Gastroesophageal sphincter (tissue), 4 donors: ENCODE measurements at regions not wholly inside any gene's neighbourhood (a gene's known extent, or its start where the extent isn't known, plus 50 kb on each side); places are given as distances from the start of the nearest gene placed in this dataset.

Source experiments
- ATAC-seq: fragments of 150-250 bp; one replicate; pipeline ENCODE4 v1.9.1; 2016; ENCODE audit warnings: mild to moderate bottlenecking, moderate library complexity
- H3K27ac ChIP-seq, 4 donors: fragments of 200-600 bp; sonication (generic) in 3 of 4; 1 replicate in 3 of 4; 2 replicates in 1 of 4; pipeline ENCODE4 v1.5.1; 2016 to 2019
- H3K27me3 ChIP-seq: fragments of 200-600 bp; sonication (generic); one replicate; pipeline ENCODE4 v1.5.1; 2019
- H3K36me3 ChIP-seq, 2 donors: fragments of 200-600 bp; sonication (generic); one replicate each; pipeline ENCODE4 v1.5.1; 2019; ENCODE audit warnings: control low read depth in 1 of 2
- H3K4me1 ChIP-seq, 3 donors: fragments of 200-600 bp; sonication (generic); 1 replicate in 2 of 3; 2 replicates in 1 of 3; pipeline ENCODE4 v1.5.1; 2016 to 2019; ENCODE audit warnings: control low read depth in 2 of 3
- H3K4me3 ChIP-seq, 2 donors: fragments of 200-600 bp; sonication (generic); one replicate each; pipeline ENCODE4 v1.5.1; 2019; ENCODE audit warnings: mild to moderate bottlenecking in 1 of 2, moderate library complexity in 1 of 2
- H3K9me3 ChIP-seq, 3 donors: fragments of 200-600 bp; sonication (generic); one replicate each; pipeline ENCODE4 v1.5.1; 2017 to 2019; ENCODE audit warnings: control low read depth in 2 of 3
- CTCF ChIP-seq, 4 experiments: fragments of 200-600 bp in 2 of 4; fragments of 450-650 bp in 2 of 4; sonication (generic) in 1 of 4; IDR thresholded peaks; one replicate each; pipeline ENCODE4 v1.5.1; 2017 to 2019; ENCODE audit warnings: antibody characterized with exemption in 4 of 4, mild to moderate bottlenecking in 2 of 4, moderate library complexity in 2 of 4
- EP300 ChIP-seq: sonication (generic); formaldehyde crosslinking; IDR thresholded peaks from one replicate; pipeline ENCODE4 v1.6.1; 2017; ENCODE audit warnings: antibody characterized with exemption, mild to moderate bottlenecking
- POLR2A ChIP-seq, 2 donors: fragments of 450-650 bp; IDR thresholded peaks; one replicate each; pipeline ENCODE4 v1.6.1; 2017; ENCODE audit warnings: antibody characterized with exemption in 2 of 2, mild to moderate bottlenecking in 2 of 2, moderate library complexity in 1 of 2
- POLR2AphosphoS5 ChIP-seq: sonication (generic); formaldehyde crosslinking; IDR thresholded peaks from one replicate; pipeline ENCODE4 v1.6.1; 2017; ENCODE audit warnings: antibody characterized with exemption
- WGBS, 2 donors: methylation state at CpG; one replicate each; pipeline ENCODE4 v1.1.5; 2018; ENCODE audit warnings: low coverage in 1 of 2; 5-methylcytosine and 5-hydroxymethylcytosine counted together

GRCh38 chr6:95410168-95410567 is 167.2 kb upstream of the MANEA start:
- Histone ChIP-seq H3K27ac (no peak overlapping the region), H3K4me1 (no peaks in the 10 kb centered on the region), H3K27me3 (no peaks in the 10 kb centered on the region), H3K4me3 (no peak overlapping the region), H3K9me3 (no peaks in the 10 kb centered on the region), H3K36me3 (no peaks in the 10 kb centered on the region)
- ATAC-seq = no peak
- 25 to 35% methylated on average over 3 of the region's 3 CpGs for WGBS, 2 donors
- TF ChIP-seq EP300 (no peak), CTCF (IDR thresholded peaks at IDR 0.05) (no peak), POLR2AphosphoS5 (no peak), POLR2A (IDR thresholded peaks at IDR 0.05) (no peak)

- Histone ChIP-seq H3K4me1 (no peaks in the 10 kb centered on the region), H3K36me3 (no peaks in the 10 kb centered on the region), H3K27me3 (no peaks in the 10 kb centered on the region), H3K9me3 (no peaks in the 10 kb centered on the region), H3K27ac (no peak overlapping the region), H3K4me3 (no peak overlapping the region)
- TF ChIP-seq EP300 (no peak), POLR2A (IDR thresholded peaks at IDR 0.05) (no peak)
- WGBS, 2 donors = 41 to 47% methylated on average over 2 of the region's 2 CpGs
- ATAC-seq = no peak
Measured at GRCh38 chr6:95413789-95414188, 163.5 kb upstream of the MANEA start.

- H3K27ac ChIP-seq = no peak overlapping the region
- H3K4me1 ChIP-seq = no peaks in the 10 kb centered on the region
- no peaks in the 10 kb centered on the region for H3K27me3 ChIP-seq
- no peak for TF ChIP-seq CTCF (IDR thresholded peaks at IDR 0.05)
- TF ChIP-seq POLR2AphosphoS5 = no peak
- TF ChIP-seq POLR2A (IDR thresholded peaks at IDR 0.05) = no peak
- TF ChIP-seq EP300 = no peak
- ATAC-seq = no peak
- 0% methylated on average over 1 of the region's 1 CpG for WGBS, 2 donors
- H3K4me3 ChIP-seq = no peak overlapping the region
- no peaks in the 10 kb centered on the region for H3K36me3 ChIP-seq
- H3K9me3 ChIP-seq = peaks cover 0 to 19% (median 0%) of the 10 kb centered on the region in 3 donors
Measured at GRCh38 chr6:95417856-95418255, 159.5 kb upstream of the MANEA start.

GRCh38 chr6:95420792-95421191 is 156.5 kb upstream of the MANEA start:
- no peak for TF ChIP-seq EP300
- TF ChIP-seq POLR2AphosphoS5 = no peak
- no peak for TF ChIP-seq POLR2A (IDR thresholded peaks at IDR 0.05)
- no peak for TF ChIP-seq CTCF (IDR thresholded peaks at IDR 0.05)
- no peak overlapping the region for H3K27ac ChIP-seq
- H3K4me3 ChIP-seq = no peak overlapping the region
- no peaks in the 10 kb centered on the region for H3K36me3 ChIP-seq
- no peaks in the 10 kb centered on the region for H3K4me1 ChIP-seq
- H3K27me3 ChIP-seq = no peaks in the 10 kb centered on the region
- peaks cover 0 to 19% (median 0%) of the 10 kb centered on the region in 3 donors for H3K9me3 ChIP-seq
- ATAC-seq = no peak

DNA sequence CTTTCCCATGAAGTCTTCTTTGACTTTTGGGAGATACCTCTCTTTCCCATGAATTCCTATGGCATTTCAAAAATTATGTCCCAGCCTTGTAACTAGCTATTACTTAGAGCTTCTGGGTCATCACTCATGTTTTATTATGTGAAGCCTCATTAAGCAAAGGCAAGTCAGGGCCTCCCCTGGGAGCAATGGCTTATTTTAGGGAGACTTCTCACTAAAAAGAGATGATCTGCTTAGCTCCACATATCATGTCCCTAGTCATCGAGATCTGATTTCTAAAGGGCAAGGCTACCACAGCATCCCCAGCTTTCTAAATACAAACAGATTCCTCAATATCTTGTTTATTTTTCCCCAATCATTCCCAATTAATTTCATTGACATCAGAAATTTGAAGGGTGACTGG is 154.0 kb upstream of the MANEA start:
- Histone ChIP-seq H3K4me1 (no peaks in the 10 kb centered on the region), H3K36me3 (no peaks in the 10 kb centered on the region), H3K27me3 (no peaks in the 10 kb centered on the region), H3K4me3 (no peak overlapping the region), H3K9me3 (peaks cover 0 to 19% (median 0%) of the 10 kb centered on the region in 3 donors), H3K27ac (no peak overlapping the region)
- ATAC-seq = no peak
- 78 to 100% methylated on average over 1 of the region's 1 CpG for WGBS, 2 donors
- TF ChIP-seq EP300 (no peak), POLR2A (IDR thresholded peaks at IDR 0.05) (no peak), POLR2AphosphoS5 (no peak)

- Histone ChIP-seq H3K27me3 (no peaks in the 10 kb centered on the region), H3K4me3 (no peak overlapping the region), H3K36me3 (no peaks in the 10 kb centered on the region), H3K9me3 (no peaks in the 10 kb centered on the region), H3K27ac (no peak overlapping the region), H3K4me1 (no peaks in the 10 kb centered on the region)
- WGBS, 2 donors = 20 to 42% methylated on average over 2 of the region's 2 CpGs
- ATAC-seq = no peak
- TF ChIP-seq EP300 (no peak), CTCF (IDR thresholded peaks at IDR 0.05) (peak; percentile 34 to 67 (median 54))
Measured at GRCh38 chr6:95431637-95432228, 145.6 kb upstream of the MANEA start.
